Transverse colon (tissue), 4 donors: ENCODE measurements at regions not wholly inside any gene's neighbourhood (a gene's known extent, or its start where the extent isn't known, plus 50 kb on each side); places are given as distances from the start of the nearest gene placed in this dataset.

Source experiments
- POLR2A ChIP-seq: fragments of 450-650 bp; IDR thresholded peaks from one replicate; pipeline ENCODE4 v1.6.1; 2016; ENCODE audit warnings: antibody characterized with exemption, mild to moderate bottlenecking, moderate library complexity
- POLR2AphosphoS5 ChIP-seq, 3 donors: sonication (generic); formaldehyde crosslinking; IDR thresholded peaks; one replicate each; pipeline ENCODE4 v1.6.1; 2016; ENCODE audit warnings: antibody characterized with exemption in 3 of 3
- TF ChIP-seq, protein P1 (sequence below), 5 experiments: fragments of 200-600 bp in 3 of 5; fragments of 450-650 bp in 2 of 5; sonication (generic) in 3 of 5; IDR thresholded peaks; 1 replicate in 2 of 5; 2 replicates in 3 of 5; pipeline ENCODE4 v1.5.1; 2016 to 2017; ENCODE audit warnings: antibody characterized with exemption in 5 of 5, inconsistent platforms in 3 of 5, mild to moderate bottlenecking in 2 of 5, moderate library complexity in 1 of 5

DNA sequence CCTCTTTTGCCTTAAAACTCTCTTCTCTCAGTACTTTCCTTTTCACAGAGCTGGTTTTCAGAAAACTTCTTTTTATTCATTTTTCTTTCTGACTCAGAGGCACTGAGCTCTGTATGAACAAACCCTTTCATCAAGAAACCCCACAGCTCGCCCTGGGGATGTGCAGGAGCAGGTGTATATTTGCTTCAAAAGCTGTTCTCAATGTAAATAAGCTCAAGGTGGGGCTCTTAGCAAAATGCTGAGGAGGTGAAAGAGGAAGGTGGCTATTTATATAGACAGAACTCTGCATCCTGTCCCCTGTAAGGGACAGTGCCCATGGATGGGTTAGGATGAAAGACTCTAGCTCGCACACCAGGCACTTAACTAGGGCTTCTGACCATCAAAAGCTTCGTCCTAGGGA lies 302.0 kb downstream of the WDR72 start:
- TF ChIP-seq POLR2A = no peak
- TF ChIP-seq, protein P1, sequence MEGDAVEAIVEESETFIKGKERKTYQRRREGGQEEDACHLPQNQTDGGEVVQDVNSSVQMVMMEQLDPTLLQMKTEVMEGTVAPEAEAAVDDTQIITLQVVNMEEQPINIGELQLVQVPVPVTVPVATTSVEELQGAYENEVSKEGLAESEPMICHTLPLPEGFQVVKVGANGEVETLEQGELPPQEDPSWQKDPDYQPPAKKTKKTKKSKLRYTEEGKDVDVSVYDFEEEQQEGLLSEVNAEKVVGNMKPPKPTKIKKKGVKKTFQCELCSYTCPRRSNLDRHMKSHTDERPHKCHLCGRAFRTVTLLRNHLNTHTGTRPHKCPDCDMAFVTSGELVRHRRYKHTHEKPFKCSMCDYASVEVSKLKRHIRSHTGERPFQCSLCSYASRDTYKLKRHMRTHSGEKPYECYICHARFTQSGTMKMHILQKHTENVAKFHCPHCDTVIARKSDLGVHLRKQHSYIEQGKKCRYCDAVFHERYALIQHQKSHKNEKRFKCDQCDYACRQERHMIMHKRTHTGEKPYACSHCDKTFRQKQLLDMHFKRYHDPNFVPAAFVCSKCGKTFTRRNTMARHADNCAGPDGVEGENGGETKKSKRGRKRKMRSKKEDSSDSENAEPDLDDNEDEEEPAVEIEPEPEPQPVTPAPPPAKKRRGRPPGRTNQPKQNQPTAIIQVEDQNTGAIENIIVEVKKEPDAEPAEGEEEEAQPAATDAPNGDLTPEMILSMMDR (IDR thresholded peaks at IDR 0.05) = no peak
- TF ChIP-seq POLR2AphosphoS5 (IDR thresholded peaks at IDR 0.05) = no peak
